Calu3 (cell line): ENCODE measurements at regions not wholly inside any gene's neighbourhood (a gene's known extent, or its start where the extent isn't known, plus 50 kb on each side); places are given as distances from the start of the nearest gene placed in this dataset.

Experiments used
- BruUV-seq: library from RNA; stranded (reverse); fragments of 400-500 nt; replicated peaks from 2 replicates; lab custom pipeline; 2021; lab: Mats Ljungman, UMichigan
- CTCF ChIA-PET: fragments of 300-600 bp; sonication (Branson Sonifier 250); formaldehyde crosslinking; loops from one replicate; lab custom pipeline; 2022; ENCODE audit warnings: antibody characterized with exemption; lab: Charles Lee
- DNase-seq: peaks from one replicate; pipeline ENCODE4 v3.0.0; 2022
- H3K27ac Mint-ChIP-seq: one replicate; pipeline ENCODE4 v1.8.0; 2022; ENCODE audit warnings: mixed read lengths; ENCODE audit not compliant: unreplicated experiment
- H3K27me3 Mint-ChIP-seq: one replicate; pipeline ENCODE4 v1.8.0; 2022; ENCODE audit warnings: mixed read lengths; ENCODE audit not compliant: unreplicated experiment
- H3K36me3 Mint-ChIP-seq: one replicate; pipeline ENCODE4 v1.8.0; 2022; ENCODE audit warnings: mild to moderate bottlenecking, moderate library complexity, mixed read lengths; ENCODE audit not compliant: insufficient read depth, unreplicated experiment
- H3K4me1 Mint-ChIP-seq: one replicate; pipeline ENCODE4 v1.8.0; 2022; ENCODE audit warnings: mild to moderate bottlenecking, low read depth, mixed read lengths; ENCODE audit not compliant: unreplicated experiment
- H3K4me3 Mint-ChIP-seq: one replicate; pipeline ENCODE4 v1.8.0; 2022; ENCODE audit warnings: mild to moderate bottlenecking, low read depth, moderate library complexity, mixed read lengths; ENCODE audit not compliant: unreplicated experiment
- H3K9me3 Mint-ChIP-seq: one replicate; pipeline ENCODE4 v1.8.0; 2022; ENCODE audit warnings: low read depth, mixed read lengths; ENCODE audit not compliant: unreplicated experiment
- intact Hi-C: fragments of 100-400 bp; cut with micrococcal nuclease; formaldehyde crosslinking; loops from one replicate; pipeline ENCODE4 v1.10.0; 2022; ENCODE audit not compliant: unreplicated experiment
- TF ChIP-seq, protein P1 (sequence below): fragments of 200-600 bp; IDR thresholded peaks from one replicate; pipeline ENCODE4 v1.8.0; 2022; ENCODE audit warnings: antibody characterized with exemption; ENCODE audit not compliant: unreplicated experiment

DNA sequence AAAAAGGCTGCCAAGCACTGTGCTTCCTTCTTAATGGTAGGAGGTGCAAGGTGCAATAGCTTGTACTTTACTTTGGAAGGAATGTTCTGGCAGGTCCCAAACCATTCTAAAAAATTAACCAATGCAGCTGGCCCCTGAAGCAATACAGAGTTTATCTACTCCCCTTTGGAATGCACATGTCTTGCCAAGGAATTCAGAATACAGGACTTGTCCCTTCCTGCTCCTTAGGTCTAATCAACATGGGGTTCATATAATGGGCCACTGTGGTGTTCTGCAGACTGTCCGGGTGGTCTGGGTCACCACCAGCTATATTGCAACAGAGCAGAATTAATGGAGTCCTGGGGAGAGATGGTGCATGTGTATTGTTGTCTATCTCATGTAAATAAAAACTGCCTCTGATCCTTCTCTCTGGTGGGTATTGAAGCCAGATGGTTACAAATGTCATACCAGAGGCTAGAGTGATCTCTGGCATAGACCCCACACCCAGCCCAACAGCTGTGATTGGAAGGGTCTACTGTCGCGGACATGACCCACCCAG is 112.8 kb downstream of the RIPK4 start:
- DNase-seq, result no peak
- BruUV-seq, result no TSS peak
- peaks cover 24% of the 10 kb centered on the region for H3K4me1 Mint-ChIP-seq

DNA sequence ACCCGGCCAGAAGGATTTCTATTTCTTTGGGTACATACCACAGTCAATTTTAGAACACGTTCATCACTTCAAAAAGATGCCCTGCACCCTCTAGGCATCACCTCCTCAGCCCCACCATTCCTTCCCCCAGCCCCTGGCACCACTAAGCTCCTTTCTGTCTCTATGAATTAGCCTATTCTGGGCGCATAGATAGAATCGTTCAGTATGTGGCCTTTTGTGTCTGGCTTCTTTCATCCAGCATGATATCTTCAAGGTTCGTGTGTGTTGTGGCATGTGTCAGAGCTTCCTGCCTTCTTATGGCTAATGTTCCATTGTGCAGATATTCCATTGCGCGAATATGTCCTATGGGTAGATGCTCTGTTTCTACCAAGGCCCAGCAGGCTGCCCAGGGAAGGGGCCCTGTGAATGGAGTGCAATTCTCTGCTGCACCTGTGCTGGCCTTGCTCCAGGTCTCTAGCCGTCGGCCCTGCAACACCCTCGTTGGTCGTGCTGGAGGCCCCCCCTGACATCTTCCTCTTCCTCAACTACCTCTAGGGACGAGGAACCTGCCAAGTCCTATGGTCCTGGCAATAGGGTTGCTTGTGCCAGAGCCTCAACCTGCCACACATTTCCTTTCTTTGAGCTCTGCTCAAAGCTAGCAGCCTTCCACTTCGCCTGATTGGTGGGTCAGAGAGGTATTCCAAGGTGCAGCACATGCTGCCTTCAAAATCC is 113.5 kb downstream of the RIPK4 start:
- Mint-ChIP-seq H3K27me3 (no peaks in the 10 kb centered on the region), H3K36me3 (no peaks in the 10 kb centered on the region), H3K27ac (no peak overlapping the region), H3K4me1 (peaks cover 20% of the 10 kb centered on the region), H3K4me3 (no peak overlapping the region), H3K9me3 (no peaks in the 10 kb centered on the region)
- intact Hi-C loops, result no loop called here
- TF ChIP-seq, protein P1, sequence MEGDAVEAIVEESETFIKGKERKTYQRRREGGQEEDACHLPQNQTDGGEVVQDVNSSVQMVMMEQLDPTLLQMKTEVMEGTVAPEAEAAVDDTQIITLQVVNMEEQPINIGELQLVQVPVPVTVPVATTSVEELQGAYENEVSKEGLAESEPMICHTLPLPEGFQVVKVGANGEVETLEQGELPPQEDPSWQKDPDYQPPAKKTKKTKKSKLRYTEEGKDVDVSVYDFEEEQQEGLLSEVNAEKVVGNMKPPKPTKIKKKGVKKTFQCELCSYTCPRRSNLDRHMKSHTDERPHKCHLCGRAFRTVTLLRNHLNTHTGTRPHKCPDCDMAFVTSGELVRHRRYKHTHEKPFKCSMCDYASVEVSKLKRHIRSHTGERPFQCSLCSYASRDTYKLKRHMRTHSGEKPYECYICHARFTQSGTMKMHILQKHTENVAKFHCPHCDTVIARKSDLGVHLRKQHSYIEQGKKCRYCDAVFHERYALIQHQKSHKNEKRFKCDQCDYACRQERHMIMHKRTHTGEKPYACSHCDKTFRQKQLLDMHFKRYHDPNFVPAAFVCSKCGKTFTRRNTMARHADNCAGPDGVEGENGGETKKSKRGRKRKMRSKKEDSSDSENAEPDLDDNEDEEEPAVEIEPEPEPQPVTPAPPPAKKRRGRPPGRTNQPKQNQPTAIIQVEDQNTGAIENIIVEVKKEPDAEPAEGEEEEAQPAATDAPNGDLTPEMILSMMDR, result no peak
- BruUV-seq, result no TSS peak
- CTCF ChIA-PET, result no interaction called here
- no peak for DNase-seq

More for the DNA sequence above, 112.8 kb downstream of the RIPK4 start:
- CTCF ChIA-PET, result no interaction called here
- Mint-ChIP-seq H3K36me3 (no peaks in the 10 kb centered on the region), H3K9me3 (no peaks in the 10 kb centered on the region), H3K27ac (no peak overlapping the region), H3K4me3 (no peak overlapping the region), H3K27me3 (no peaks in the 10 kb centered on the region)
- TF ChIP-seq, protein P1, result no peak
- intact Hi-C loops, result no loop called here

DNA sequence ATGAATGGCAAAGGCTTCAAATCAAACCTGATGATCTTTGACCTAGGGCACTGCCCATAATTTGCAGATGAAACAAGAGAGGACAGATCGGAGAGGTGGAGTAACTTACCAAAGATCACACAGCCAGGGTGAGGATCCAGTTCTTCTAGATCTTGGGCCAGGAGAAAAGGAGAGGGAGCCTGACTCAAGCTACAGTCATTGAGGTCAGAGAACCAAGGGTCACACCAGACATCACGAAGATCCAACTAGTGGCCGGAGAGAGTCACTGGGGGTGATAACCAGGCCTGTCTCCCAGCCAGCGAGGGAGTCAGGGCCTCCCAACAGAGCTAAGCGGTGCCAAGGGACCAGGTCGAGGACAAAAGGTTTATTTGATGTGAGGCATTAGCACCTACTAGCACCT is 115.0 kb downstream of the RIPK4 start:
- peaks cover 10% of the 10 kb centered on the region for H3K4me1 Mint-ChIP-seq
- H3K27ac Mint-ChIP-seq, result no peak overlapping the region
- no TSS peak for BruUV-seq
- TF ChIP-seq, protein P1, result no peak
- no peaks in the 10 kb centered on the region for H3K9me3 Mint-ChIP-seq
- no peak for DNase-seq
- intact Hi-C loops, result no loop called here
- no peaks in the 10 kb centered on the region for H3K36me3 Mint-ChIP-seq
- H3K4me3 Mint-ChIP-seq, result no peak overlapping the region
- CTCF ChIA-PET, result no interaction called here
- H3K27me3 Mint-ChIP-seq, result no peaks in the 10 kb centered on the region

DNA sequence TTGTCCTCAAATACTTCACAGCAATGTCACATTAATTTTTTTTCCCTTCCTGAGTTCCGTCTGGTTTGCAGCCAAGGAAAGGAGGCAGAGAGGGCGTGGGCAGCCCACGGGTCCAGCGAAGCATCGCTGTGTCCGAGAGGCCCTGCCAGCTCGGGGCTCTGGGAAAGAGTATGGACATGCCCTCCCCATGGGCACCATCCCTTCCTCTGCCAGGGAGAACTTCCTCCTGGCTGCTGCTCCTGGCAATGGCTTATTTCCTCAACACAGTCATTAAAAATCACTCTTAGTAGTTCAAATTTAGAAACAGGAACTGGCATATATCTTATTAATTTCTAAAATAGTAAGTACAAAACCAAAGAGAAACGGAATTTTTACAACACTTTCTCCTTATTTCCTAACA is 115.4 kb downstream of the RIPK4 start:
- Mint-ChIP-seq H3K36me3 (no peaks in the 10 kb centered on the region), H3K27me3 (no peaks in the 10 kb centered on the region), H3K27ac (no peak overlapping the region), H3K4me1 (peaks cover 8% of the 10 kb centered on the region), H3K9me3 (no peaks in the 10 kb centered on the region), H3K4me3 (no peak overlapping the region)
- intact Hi-C loops, result no loop called here
- TF ChIP-seq, protein P1, result no peak
- DNase-seq, result no peak
- no TSS peak for BruUV-seq
- CTCF ChIA-PET, result no interaction called here
